DMS 273 (cell line): ENCODE measurements at regions not wholly inside any gene's neighbourhood (a gene's known extent, or its start where the extent isn't known, plus 50 kb on each side); places are given as distances from the start of the nearest gene placed in this dataset.
"Not testable (repeated sequence)": the region's sequence is repeated elsewhere in the genome, so short reads cannot be mapped to it uniquely, and the experiment has no call there.

Experiments
- DNase-seq: peaks from one replicate; lab custom pipeline; 2025; ENCODE audit not compliant: unreplicated experiment; lab: John Stamatoyannopoulos, UW

GRCh38 chr6:139698526-139699176 lies 324.2 kb upstream of the CITED2 start:
- no peak for DNase-seq

- DNase-seq = not testable (repeated sequence)
These were observed 323.4 kb upstream of the CITED2 start for GRCh38 chr6:139697856-139698255.

GRCh38 chr6:139696991-139697390 lies 322.5 kb upstream of the CITED2 start:
- not testable (repeated sequence) for DNase-seq

- DNase-seq = no peak
These were observed 320.9 kb upstream of the CITED2 start for GRCh38 chr6:139695361-139695760.

- no peak for DNase-seq
These were observed 319.3 kb upstream of the CITED2 start for GRCh38 chr6:139693735-139694134.

- no peak for DNase-seq
These were observed 315.6 kb upstream of the CITED2 start for GRCh38 chr6:139690007-139690406.

GRCh38 chr6:139687055-139687454 lies 312.6 kb upstream of the CITED2 start:
- DNase-seq = no peak

GRCh38 chr6:139686308-139686707 lies 311.9 kb upstream of the CITED2 start:
- DNase-seq = no peak

GRCh38 chr6:139685009-139685408 lies 310.6 kb upstream of the CITED2 start:
- DNase-seq = no peak

GRCh38 chr6:139680819-139681218 lies 306.4 kb upstream of the CITED2 start:
- DNase-seq = no peak

- DNase-seq = no peak
These were observed 305.2 kb upstream of the CITED2 start for GRCh38 chr6:139679516-139680179.

- no peak for DNase-seq
These were observed 302.3 kb upstream of the CITED2 start for GRCh38 chr6:139676718-139677117.

- no peak for DNase-seq
These were observed 291.8 kb upstream of the CITED2 start for GRCh38 chr6:139666284-139666683.

- no peak for DNase-seq
These were observed 289.5 kb upstream of the CITED2 start for GRCh38 chr6:139663996-139664395.

- DNase-seq = no peak
These were observed 285.3 kb upstream of the CITED2 start for GRCh38 chr6:139659711-139660110.

- DNase-seq = no peak
These were observed 284.7 kb upstream of the CITED2 start for GRCh38 chr6:139659196-139659595.

- no peak for DNase-seq
These were observed 282.7 kb upstream of the CITED2 start for GRCh38 chr6:139657119-139657518.

- DNase-seq = no peak
These were observed 281.6 kb upstream of the CITED2 start for GRCh38 chr6:139655783-139656705.

GRCh38 chr6:139654888-139655782 lies 280.7 kb upstream of the CITED2 start:
- no peak for DNase-seq

- no peak for DNase-seq
These were observed 279.9 kb upstream of the CITED2 start for GRCh38 chr6:139654309-139654708.

- no peak for DNase-seq
These were observed 278.7 kb upstream of the CITED2 start for GRCh38 chr6:139653111-139653510.
